ENCODE measurements at regions not wholly inside any gene's neighbourhood (a gene's known extent, or its start where the extent isn't known, plus 50 kb on each side); places are given as distances from the start of the nearest gene placed in this dataset.
"Not testable (repeated sequence)": the region's sequence is repeated elsewhere in the genome, so short reads cannot be mapped to it uniquely, and the experiment has no call there.

DNA sequence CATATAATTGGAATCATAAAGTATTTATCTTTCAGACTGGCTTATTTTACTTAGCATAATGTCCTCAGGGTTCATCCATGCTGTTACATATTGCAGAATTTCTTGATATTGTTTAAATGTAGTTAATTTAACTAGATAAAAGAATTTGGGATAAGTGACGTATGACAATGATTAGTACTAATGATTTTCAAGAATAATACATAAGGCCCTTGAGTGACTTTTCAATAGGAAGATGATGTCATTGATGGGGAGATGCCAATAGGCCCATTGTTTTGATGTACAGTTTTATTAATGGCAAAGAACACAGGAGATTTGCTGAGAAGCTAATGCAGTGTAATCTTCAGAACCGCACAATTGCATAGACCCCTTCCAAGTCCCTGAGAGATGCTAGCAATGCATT, 537.4 kb upstream of the PHF14 start:
- Histone ChIP-seq H3K27me3 (ENCODE audit: control insufficient read depth, insufficient read depth, low read length) (no peaks in the 10 kb centered on the region), H3K27ac (ENCODE audit: low read depth, low read length) (no peak overlapping the region), H3K9me3 (ENCODE audit: control insufficient read depth, insufficient read depth, low read length) (peaks cover 7% of the 10 kb centered on the region), H3K4me3 (ENCODE audit: low read depth, low read length) (no peak overlapping the region)
- ChIA-PET POLR2A (no interaction called here), CTCF (no interaction called here)
- no peak for DNase-seq (ENCODE audit: low read depth, low spot score)
- TF ChIP-seq, protein P1, sequence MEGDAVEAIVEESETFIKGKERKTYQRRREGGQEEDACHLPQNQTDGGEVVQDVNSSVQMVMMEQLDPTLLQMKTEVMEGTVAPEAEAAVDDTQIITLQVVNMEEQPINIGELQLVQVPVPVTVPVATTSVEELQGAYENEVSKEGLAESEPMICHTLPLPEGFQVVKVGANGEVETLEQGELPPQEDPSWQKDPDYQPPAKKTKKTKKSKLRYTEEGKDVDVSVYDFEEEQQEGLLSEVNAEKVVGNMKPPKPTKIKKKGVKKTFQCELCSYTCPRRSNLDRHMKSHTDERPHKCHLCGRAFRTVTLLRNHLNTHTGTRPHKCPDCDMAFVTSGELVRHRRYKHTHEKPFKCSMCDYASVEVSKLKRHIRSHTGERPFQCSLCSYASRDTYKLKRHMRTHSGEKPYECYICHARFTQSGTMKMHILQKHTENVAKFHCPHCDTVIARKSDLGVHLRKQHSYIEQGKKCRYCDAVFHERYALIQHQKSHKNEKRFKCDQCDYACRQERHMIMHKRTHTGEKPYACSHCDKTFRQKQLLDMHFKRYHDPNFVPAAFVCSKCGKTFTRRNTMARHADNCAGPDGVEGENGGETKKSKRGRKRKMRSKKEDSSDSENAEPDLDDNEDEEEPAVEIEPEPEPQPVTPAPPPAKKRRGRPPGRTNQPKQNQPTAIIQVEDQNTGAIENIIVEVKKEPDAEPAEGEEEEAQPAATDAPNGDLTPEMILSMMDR (IDR thresholded peaks at IDR 0.05; ENCODE audit: low read depth, low read length), result no peak

DNA sequence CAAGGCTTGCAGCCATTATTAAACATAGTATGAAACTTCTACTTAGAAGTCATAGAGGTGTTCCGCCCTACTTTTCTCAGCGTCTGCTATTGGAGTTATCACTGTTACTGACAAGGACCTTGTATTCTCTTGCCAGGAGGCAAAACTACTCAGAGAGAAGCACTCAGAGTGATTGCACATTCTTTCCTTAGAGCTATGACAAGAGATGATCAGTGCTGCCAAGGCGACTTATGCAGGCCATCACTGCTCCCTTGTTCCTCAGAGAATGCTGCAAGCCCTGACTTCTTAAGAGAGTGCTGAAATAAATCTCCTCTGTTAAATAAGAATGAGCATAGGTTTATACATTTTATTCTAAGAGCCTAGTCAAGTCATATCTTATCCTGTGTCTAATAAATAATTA, 534.6 kb upstream of the PHF14 start:
- TF ChIP-seq, protein P1 (IDR thresholded peaks at IDR 0.05; ENCODE audit: low read depth, low read length), result no peak
- Histone ChIP-seq H3K27ac (ENCODE audit: low read depth, low read length) (no peak overlapping the region), H3K9me3 (ENCODE audit: control insufficient read depth, insufficient read depth, low read length) (peaks cover 17% of the 10 kb centered on the region), H3K4me3 (ENCODE audit: low read depth, low read length) (no peak overlapping the region), H3K27me3 (ENCODE audit: control insufficient read depth, insufficient read depth, low read length) (no peaks in the 10 kb centered on the region)
- ChIA-PET POLR2A (no interaction called here), CTCF (no interaction called here)
- no peak for DNase-seq (ENCODE audit: low read depth, low spot score)

DNA sequence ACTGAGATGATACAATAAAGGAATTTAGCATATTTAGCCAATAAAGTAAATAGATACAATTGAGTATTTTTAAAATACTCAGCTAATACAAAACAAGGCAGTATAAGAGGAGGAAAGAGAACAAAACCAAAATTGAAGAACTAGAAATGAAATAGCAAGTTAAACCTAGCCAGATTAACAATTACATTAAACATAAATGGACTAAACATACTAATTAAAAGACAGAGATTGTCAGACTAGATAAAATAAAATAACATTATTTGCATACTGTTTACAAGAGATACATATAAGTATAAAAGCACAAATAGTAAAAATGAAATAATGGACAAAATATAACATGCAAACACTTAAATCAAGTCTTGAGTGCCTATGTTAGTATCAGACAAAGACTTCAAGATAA, 517.7 kb upstream of the PHF14 start:
- peaks cover 5% of the 10 kb centered on the region for H3K9me3 ChIP-seq (ENCODE audit: control insufficient read depth, insufficient read depth, low read length)
- H3K4me3 ChIP-seq (ENCODE audit: low read depth, low read length), result no peak overlapping the region
- POLR2A ChIA-PET, result no interaction called here

DNA sequence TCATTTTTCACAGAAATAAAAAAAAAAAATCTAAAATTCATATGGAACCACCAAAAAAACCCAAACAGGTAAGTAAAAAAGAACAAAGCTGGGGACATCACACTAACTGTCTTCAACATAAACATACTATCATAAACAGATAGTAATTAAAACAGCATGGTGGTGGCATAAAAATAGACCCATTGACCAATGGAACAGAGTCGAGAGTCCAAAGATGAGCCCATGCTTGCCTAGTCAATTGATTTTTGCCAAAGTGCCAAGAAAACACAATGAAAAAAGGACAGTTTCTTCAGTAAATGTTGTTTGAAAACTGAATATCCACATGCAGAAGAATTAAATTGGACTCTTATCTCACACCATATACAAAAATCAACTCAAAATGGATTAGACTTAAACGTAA, 513.2 kb upstream of the PHF14 start:
- POLR2A ChIA-PET, result no interaction called here
- Histone ChIP-seq H3K27ac (ENCODE audit: low read depth, low read length) (no peak overlapping the region), H3K4me3 (ENCODE audit: low read depth, low read length) (no peak overlapping the region), H3K9me3 (ENCODE audit: control insufficient read depth, insufficient read depth, low read length) (no peaks in the 10 kb centered on the region), H3K27me3 (ENCODE audit: control insufficient read depth, insufficient read depth, low read length) (no peaks in the 10 kb centered on the region)
- CTCF ChIA-PET, result no interaction called here
- DNase-seq (ENCODE audit: low read depth, low spot score), result no peak
- TF ChIP-seq, protein P1 (IDR thresholded peaks at IDR 0.05; ENCODE audit: low read depth, low read length), result no peak

More for the DNA sequence above, 517.7 kb upstream of the PHF14 start:
- TF ChIP-seq, protein P1 (IDR thresholded peaks at IDR 0.05; ENCODE audit: low read depth, low read length), result no peak
- Histone ChIP-seq H3K27ac (ENCODE audit: low read depth, low read length) (no peak overlapping the region), H3K27me3 (ENCODE audit: control insufficient read depth, insufficient read depth, low read length) (no peaks in the 10 kb centered on the region)
- CTCF ChIA-PET, result no interaction called here
- DNase-seq (ENCODE audit: low read depth, low spot score), result no peak

DNA sequence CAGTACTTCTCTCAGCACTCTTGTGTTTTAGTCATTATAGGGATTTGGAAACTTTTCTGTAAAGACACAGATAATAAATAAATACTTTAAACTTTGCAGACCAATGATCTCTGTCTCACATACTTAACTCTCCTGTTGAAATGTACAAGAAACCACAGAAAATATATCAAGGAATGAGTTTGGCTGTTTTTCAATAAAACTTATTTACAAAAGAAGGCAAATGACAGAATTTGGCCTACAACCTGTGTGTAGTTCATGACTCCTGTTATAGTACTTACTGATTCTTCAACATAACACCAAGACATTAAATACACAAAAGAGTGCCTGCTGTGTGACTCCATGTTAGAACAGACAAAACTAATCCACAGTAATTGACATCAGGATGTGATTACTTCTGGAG, 510.0 kb upstream of the PHF14 start:
- CTCF ChIA-PET, result no interaction called here
- POLR2A ChIA-PET, result no interaction called here
- Histone ChIP-seq H3K9me3 (ENCODE audit: control insufficient read depth, insufficient read depth, low read length) (no peaks in the 10 kb centered on the region), H3K27ac (ENCODE audit: low read depth, low read length) (no peak overlapping the region), H3K27me3 (ENCODE audit: control insufficient read depth, insufficient read depth, low read length) (no peaks in the 10 kb centered on the region), H3K4me3 (ENCODE audit: low read depth, low read length) (no peak overlapping the region)
- TF ChIP-seq, protein P1 (IDR thresholded peaks at IDR 0.05; ENCODE audit: low read depth, low read length), result no peak
- no peak for DNase-seq (ENCODE audit: low read depth, low spot score)

DNA sequence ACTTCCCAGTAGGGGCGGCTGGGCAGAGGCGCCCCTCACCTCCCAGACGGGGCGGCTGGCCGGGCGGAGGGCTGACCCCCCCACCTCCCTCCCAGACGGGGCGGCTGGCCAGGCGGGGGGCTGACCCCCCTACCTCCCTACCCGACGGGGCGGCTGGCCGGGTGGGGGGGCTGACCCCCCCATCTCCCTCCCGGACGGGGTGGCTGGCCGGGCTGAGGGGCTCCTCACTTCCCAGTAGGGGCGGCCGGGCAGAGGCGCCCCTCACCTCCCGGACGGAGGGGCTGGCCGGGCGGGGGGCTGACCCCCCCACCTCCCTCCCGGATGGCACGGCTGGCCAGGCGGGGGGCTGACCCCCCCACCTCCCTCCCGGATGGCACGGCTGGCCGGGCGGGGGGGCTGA, 508.1 kb upstream of the PHF14 start:
- DNase-seq (ENCODE audit: low read depth, low spot score); CTCF ChIA-PET: not testable (repeated sequence)

More for the DNA sequence above, 508.1 kb upstream of the PHF14 start:
- POLR2A ChIA-PET; H3K27ac ChIP-seq (ENCODE audit: low read depth, low read length); H3K9me3 ChIP-seq (ENCODE audit: control insufficient read depth, insufficient read depth, low read length); H3K27me3 ChIP-seq (ENCODE audit: control insufficient read depth, insufficient read depth, low read length); H3K4me3 ChIP-seq (ENCODE audit: low read depth, low read length): not testable (repeated sequence)

All from AG04450 (cell line).